ENCODE measurements at regions not wholly inside any gene's neighbourhood (a gene's known extent, or its start where the extent isn't known, plus 50 kb on each side); places are given as distances from the start of the nearest gene placed in this dataset.
"Not testable (repeated sequence)": the region's sequence is repeated elsewhere in the genome, so short reads cannot be mapped to it uniquely, and the experiment has no call there.

- ATAC-seq = no peak
Observed at GRCh38 chr3:102936511-102937045, 501.8 kb downstream of the ZPLD1 start.

GRCh38 chr3:102941786-102942185 is 507.0 kb downstream of the ZPLD1 start:
- intact Hi-C loops (cut with DNase I, micrococcal nuclease) = no loop called here
- Histone ChIP-seq H3K4me3 (no peak overlapping the region), H3K4me1 (ENCODE audit: low read depth) (no peaks in the 10 kb centered on the region), H3K9me3 (peaks cover 3% of the 10 kb centered on the region), H3K36me3 (ENCODE audit: low read depth) (no peaks in the 10 kb centered on the region)
- TF ChIP-seq CTCF (IDR thresholded peaks at IDR 0.05) = no peak
- no peak for ATAC-seq
- DNase-seq = no peak

More at GRCh38 chr3:102936511-102937045, 501.8 kb downstream of the ZPLD1 start:
- no peak for TF ChIP-seq CTCF (IDR thresholded peaks at IDR 0.05)
- Histone ChIP-seq H3K9me3 (peaks cover 3% of the 10 kb centered on the region), H3K4me1 (ENCODE audit: low read depth) (no peaks in the 10 kb centered on the region), H3K36me3 (ENCODE audit: low read depth) (no peaks in the 10 kb centered on the region), H3K4me3 (no peak overlapping the region)
- no peak for DNase-seq
- intact Hi-C loops (cut with DNase I, micrococcal nuclease) = no loop called here

- H3K9me3 ChIP-seq; intact Hi-C loops (cut with DNase I, micrococcal nuclease); H3K4me1 ChIP-seq (ENCODE audit: low read depth); H3K36me3 ChIP-seq (ENCODE audit: low read depth); H3K4me3 ChIP-seq; ATAC-seq; DNase-seq: not testable (repeated sequence)
Observed at GRCh38 chr3:102946445-102946844, 511.6 kb downstream of the ZPLD1 start.

GRCh38 chr3:102972350-102972749 is 537.5 kb downstream of the ZPLD1 start:
- Histone ChIP-seq H3K36me3 (ENCODE audit: low read depth) (no peaks in the 10 kb centered on the region), H3K4me1 (ENCODE audit: low read depth) (no peaks in the 10 kb centered on the region), H3K4me3 (no peak overlapping the region), H3K9me3 (no peaks in the 10 kb centered on the region)
- TF ChIP-seq CTCF (IDR thresholded peaks at IDR 0.05) = no peak
- intact Hi-C loops (cut with DNase I, micrococcal nuclease) = no loop called here
- DNase-seq = no peak
- no peak for ATAC-seq

GRCh38 chr3:102974333-102974732 is 539.5 kb downstream of the ZPLD1 start:
- no peaks in the 10 kb centered on the region for H3K4me1 ChIP-seq (ENCODE audit: low read depth)
- no peak overlapping the region for H3K4me3 ChIP-seq
- TF ChIP-seq CTCF (IDR thresholded peaks at IDR 0.05) = no peak
- ATAC-seq (no peak), DNase-seq (no peak)
- H3K9me3 ChIP-seq = no peaks in the 10 kb centered on the region
- no peaks in the 10 kb centered on the region for H3K36me3 ChIP-seq (ENCODE audit: low read depth)
- intact Hi-C loops (cut with DNase I, micrococcal nuclease) = no loop called here

- Histone ChIP-seq H3K36me3 (ENCODE audit: low read depth) (no peaks in the 10 kb centered on the region), H3K9me3 (no peaks in the 10 kb centered on the region), H3K4me3 (no peak overlapping the region), H3K4me1 (ENCODE audit: low read depth) (no peaks in the 10 kb centered on the region)
- ATAC-seq (no peak), DNase-seq (no peak)
- TF ChIP-seq CTCF (IDR thresholded peaks at IDR 0.05) = no peak
- intact Hi-C loops (cut with DNase I, micrococcal nuclease) = no loop called here
Observed at GRCh38 chr3:102979191-102979590, 544.4 kb downstream of the ZPLD1 start.
